NCI-H1930 (cell line): ENCODE measurements at regions not wholly inside any gene's neighbourhood (a gene's known extent, or its start where the extent isn't known, plus 50 kb on each side); places are given as distances from the start of the nearest gene placed in this dataset.
"Not testable (repeated sequence)": the region's sequence is repeated elsewhere in the genome, so short reads cannot be mapped to it uniquely, and the experiment has no call there.

Experiments
- DNase-seq, 2 experiments: peaks; one replicate each; lab custom pipeline; 2025; lab: John Stamatoyannopoulos, UW

DNA sequence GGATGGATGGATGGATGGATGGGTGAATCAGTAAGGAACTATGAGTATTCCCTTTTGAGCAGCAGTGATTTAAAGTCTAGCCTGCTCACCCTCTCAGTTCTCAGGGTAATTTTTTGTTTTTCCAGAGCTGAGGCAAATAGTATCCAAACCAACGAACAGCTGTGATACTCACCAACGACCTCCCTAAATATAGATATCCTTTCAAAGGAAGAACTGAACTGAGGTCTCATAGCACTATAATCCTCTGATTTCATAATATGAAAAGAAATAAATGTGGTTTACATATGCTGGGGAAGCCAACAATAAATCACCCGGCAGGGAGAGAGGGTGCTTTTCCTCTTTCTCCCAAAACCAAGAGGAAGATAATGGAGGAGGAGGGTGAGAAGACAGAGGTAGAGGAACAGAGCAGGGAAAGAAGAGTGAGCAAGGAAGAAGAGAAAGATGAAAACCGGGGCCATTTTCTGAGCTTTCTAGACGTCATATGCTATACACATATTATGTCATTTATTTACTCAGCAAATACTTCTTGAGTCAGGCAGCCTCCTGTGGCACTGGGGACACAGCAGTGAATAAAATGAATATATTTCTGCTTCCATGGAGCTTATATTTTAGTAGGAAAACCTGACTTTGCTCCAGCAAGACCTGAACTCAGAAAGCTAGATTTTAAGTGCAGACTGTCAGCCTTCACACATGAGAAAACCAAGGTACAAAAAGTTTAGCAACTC is 710.7 kb upstream of the TBX3 start:
- no peak for DNase-seq

DNA sequence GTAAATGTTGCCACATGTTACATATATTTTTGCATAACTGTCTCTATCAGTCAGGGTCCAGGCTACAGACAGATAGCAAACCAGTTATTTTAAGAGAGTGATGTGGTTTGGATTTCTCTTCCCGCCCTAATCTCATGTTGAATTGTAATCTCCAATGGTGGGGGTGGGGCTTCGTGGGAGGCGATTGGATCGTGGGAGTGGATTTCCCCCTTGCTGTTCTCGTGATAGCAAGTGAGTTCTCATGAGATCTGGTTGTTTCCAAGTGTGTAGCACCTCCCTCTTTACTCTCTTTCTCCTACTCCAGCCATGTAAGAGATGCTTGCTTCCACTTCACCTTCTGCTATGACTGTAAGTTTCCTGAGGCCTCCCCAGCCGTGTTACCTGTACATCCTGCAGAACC is 704.2 kb upstream of the TBX3 start:
- DNase-seq: no peak

DNA sequence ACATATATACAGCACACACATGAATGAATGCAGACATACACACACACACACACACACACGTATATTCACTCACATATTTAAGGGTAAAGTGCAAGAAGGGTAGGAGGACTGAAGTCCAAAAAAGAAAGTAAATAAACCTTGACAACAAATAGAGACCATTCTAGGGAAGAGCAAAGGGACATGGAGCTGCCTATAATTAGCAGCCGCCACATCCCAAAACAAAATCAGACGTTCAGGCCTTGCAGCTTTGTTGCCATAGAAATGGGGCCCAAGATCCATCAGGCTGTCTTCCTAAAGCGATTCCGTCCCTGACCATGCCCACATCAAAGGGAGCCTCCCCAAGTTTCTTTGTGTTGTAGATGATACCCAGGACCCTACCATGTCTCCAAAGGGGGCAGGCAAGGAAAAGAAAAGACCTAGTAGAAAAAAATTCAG is 703.5 kb upstream of the TBX3 start:
- no peak for DNase-seq

DNA sequence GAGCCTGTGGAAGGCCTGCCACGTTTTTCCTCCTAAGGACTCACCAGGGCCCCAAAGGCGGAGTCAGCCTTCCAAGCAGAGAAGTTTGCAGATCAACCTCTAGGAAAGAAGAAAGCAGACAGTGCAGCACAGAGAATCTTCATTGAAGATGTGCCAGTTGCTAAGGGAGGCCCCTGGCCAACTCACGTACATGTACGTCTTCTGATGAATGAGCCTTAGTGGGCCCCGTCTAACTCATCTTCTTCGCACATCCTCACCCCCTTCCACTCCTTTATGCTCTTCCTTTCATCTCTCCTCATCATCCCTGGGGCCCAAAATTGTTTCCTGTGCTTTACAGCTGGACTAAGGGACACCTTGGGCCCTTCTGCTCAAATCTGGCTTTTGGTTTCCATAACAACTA is 703.0 kb upstream of the TBX3 start:
- no peak for DNase-seq

DNA sequence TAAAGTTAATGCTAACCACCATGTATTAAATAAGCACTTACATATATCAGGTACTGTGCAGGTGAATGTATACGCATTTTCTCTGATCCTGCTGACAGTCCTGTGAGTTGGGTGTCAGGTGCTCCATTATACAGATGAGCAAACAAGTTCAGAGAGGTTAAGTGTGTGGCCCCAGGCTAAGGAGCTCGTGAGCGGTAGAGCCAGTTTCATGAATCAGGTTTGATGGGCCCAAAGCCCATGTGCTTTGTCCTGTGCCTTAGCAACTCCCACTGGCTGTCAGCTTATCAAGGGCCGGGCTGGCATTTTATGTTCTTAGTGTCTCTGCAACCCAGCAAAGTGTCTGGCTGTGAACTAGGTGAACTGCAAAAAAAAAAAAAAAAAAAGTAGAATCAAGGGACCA is 701.2 kb upstream of the TBX3 start:
- DNase-seq: no peak

DNA sequence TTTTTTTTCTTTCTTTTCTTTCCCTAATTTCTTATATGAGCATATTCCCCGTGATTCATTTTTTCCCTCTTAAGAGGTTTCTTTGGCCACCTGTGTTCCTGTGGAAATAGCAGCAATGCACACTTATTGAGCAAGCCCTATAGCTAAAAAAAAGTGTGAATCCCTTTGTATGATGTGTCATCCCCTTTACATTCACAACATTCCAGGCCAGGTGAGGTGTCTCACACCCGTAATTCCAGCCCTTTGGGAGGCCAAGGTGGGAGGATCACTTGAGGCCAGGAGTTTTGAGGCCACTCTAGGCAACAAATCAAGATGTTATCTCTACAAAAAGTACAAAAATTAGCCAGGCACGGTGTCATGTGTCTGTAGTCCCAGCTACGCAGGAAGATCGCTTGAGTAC is 700.4 kb upstream of the TBX3 start:
- no peak for DNase-seq

DNA sequence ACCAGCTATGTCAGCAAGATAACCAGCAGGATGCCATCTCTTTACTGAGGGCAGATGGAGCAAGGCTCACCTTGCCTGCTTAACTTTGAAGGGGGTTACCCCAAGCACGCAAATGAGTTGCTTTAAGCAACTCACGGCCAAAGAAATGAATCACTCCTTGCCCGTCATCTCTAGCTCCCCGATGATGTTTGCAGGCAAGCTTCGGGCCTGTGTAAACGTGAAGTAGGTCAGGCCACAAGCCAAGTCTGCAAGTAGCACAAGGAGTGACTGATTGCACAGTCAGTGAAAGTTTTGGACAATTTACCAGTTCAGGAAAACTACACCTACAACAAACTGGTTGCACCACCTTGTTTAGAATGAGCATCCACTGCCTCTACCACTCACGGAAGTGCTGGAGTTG is 699.7 kb upstream of the TBX3 start:
- no peak for DNase-seq

DNA sequence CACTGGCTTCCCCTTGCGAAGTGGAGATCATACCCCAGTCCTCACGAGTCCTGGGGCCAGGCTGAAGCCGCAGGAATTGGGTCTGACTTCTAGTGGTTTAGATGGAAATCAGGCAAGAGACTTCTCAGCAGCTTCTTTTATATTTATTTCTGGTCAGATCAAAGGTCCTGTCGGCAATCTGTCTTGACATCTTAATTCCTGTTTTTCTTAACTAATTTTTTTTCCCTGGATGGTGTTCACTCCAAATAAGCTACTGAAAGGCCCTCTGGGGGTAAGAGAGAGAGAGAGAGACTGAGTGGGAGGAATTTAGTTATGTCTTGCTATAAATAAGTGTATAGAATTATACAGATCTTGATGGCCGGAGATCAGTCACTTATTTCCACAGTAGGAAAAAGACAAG is 698.7 kb upstream of the TBX3 start:
- DNase-seq: no peak

DNA sequence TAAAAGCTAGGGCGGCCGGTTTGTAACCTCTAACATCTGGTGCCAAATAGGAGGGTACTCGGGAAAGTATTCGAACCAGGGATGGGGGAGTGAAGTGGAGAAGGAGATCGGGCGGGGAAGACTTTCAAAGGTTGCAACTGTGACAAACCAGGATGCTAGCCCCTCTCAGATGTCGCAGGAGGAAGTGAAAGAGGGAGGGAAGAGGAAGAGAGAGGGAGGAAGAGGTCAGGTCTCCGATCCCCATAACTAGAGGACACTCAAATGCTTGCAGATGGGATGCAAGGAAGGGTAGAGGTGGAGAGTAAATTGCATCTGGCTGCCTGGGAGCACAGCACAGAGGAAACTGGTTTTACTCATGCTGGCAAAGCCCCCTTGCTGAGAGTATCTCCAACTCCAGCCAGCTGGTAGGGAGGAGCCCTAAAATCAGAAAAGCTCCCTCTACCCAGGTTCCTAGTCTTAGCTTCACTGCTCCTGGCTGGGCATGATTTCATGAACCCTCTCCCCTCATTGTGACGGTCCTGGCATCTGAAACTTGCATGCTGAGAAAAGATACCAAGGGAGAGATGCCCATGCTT is 696.7 kb upstream of the TBX3 start:
- no peak for DNase-seq

DNA sequence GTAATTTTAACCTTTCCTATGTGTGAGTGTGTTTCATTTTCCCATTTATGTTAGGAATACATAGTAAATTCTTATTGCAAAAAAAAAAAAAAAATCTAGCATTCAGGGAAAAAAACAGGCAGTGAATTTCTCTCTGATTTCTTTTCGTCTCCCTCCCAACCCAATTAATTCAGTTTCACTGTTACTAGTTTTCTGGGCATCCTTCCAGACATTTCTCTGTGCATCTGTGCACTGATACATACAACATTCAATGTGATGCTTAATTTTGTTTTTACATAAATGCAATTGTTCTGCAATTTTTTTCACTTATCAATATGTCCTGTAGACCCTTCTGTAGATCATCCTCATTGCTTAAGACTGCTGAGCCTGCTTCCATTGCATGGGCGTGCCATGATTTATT is 694.3 kb upstream of the TBX3 start:
- DNase-seq: no peak

DNA sequence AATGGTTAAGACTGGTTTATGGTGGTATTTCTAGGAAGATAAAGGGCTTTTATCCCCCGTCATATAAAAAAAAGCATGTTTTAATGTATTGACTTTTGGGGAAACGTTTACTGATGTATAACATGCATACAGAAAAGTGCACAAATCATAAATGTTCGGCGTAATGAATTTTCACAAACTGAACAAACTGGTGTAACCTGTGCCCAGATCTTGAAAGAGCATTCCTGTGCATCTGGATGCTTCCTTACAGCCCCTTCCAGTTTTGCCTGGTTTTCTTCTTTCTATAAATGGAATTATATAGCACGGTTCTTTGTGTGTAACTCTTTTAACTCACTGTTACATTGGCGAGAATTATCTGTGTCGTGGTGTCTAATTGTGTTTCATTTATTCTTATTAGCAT is 693.8 kb upstream of the TBX3 start:
- DNase-seq: no peak

DNA sequence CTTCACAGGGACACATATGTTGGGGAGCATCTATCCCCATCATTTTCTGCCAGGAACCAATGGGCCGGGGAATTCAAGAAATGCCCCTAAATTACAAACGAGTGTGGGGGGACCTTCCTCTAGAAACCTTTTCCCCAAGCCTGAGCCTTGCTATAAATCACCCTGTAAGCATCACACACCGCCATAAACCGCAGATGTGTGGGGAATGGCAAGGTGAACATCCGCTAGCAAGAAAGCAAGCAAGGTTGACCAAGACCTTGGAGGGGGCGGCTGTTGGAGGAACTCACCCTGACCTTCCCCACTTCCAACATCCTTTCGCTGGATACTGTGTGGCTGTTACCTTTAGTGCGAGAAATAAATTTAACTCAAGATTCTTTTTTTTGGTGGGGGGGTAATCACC is 693.3 kb upstream of the TBX3 start:
- DNase-seq: no peak

DNA sequence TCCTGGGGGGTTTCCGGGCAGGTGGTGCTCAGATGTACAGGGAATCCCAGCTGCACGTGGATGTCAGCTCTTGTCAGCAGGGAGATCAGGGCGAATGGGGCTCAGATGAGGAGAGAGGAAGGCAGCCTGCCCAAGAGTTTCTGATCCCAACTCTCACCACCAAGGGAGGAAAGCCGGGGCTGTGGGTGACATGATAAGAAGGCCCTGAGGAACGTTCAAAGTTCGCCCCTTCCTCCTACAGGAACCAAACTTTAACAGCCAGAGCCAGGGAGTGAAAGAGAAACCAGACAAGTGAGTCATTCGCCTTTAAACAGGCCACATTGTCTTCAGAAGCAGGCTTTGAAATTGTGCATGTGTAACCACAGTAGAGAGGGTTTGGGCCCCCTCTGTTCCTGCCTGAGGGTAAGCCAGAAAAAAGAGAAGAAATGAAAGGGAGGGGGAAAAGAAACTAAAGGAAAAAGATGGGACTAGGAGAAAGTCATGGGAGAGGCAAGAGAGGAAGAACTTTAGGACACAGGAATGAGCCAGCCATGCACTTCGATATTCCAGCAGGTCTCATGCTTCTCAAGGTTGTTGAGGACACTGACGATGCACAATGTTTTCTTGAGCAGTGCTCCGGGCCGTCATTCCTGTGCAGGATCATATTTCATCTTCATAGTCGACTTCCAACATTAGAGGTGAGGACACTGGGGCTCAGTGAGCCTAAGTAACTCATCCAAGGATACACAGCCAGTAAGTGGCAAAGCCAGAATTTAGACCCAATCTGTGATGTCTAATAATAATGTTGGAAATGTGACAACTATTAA is 691.4 kb upstream of the TBX3 start:
- no peak for DNase-seq

DNA sequence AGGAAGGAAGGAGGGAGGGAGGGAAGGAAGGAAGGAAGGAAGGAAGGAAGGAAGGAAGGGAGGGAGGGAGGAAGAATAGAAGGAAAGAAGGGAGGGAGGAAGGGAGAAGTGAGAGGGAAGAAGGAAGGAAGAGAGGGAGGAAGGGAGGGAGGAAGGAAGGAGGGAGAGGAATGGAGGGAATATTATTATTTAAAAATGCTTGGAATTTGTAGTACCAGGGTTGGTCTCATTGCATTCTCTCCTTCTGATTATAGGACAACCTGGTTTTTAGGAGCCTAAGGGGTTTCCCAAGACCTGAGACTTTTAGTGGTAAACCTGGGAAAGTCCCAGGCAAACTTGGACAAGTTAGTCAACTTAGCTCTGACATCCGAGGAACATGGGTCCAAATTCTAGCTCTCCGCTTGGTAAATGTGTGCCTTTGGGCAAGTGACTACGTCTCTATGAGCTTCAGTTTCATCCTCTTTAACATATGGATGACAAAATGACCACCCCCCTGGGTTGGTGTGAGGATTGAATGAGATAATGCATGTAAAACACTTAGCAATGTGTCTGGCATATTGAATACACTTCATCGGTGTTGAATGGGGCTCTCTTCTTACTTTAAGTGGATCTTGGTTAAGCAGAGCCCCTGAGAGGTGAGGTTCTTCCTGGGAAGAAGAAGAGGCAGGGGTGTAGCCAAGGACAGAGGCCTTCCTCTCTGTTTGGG is 690.7 kb upstream of the TBX3 start:
- no peak for DNase-seq

DNA sequence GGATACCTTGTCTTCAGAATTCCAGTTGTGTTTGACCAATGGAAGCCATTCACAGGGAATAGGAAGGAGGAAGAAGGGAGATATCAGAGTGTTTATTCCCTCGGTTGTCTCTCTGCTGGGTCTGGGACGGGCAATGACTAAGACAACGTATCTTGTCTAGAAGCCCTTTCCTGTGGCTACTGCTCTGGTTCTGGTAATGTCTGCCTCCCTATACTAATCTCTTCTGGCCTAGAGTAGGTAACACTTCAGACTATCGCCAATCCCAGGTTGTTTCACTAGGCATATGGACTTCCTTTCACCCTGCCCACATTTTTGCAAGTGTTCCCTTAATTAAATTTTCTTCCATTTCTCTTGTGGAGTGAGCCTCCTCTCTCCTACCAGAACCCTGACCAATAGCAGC is 687.7 kb upstream of the TBX3 start:
- no peak for DNase-seq

DNA sequence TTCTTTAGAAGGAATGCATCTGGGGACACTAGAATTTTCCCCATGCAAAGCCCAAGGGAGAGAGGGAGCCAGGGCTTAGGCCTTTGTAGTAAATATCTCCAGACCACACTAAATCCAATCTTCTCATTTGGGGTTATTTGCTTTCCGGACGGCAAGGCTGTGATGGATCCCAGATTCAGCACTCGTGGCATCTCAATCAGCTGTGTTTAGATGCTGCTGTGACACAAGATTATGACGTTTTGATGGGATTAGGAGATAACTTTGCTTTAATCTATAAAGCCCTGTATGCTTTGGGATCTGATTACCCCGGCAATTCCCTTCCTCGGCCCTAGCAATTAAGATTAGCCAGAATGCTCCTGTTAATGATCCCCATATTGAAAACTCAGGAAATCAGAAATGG is 686.7 kb upstream of the TBX3 start:
- no peak for DNase-seq

DNA sequence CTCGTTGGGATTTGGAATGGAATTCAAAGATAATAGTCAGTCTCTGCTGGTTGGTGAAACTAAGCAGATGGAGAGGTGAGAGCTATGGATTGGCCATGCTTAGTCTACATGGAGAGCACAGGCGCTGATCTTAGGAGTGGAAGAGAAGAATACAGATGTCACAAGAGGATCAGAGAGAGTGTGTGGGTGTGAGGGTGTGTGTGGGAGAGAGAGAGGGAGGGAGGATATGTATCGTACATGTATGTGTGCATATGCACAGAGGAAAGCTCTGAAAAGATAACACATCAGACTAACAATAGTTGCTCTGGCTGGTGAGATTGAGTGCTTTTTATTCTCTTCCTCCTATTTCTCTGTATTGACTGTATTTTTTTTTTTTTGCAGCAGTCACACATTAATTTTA is 686.2 kb upstream of the TBX3 start:
- no peak for DNase-seq

DNA sequence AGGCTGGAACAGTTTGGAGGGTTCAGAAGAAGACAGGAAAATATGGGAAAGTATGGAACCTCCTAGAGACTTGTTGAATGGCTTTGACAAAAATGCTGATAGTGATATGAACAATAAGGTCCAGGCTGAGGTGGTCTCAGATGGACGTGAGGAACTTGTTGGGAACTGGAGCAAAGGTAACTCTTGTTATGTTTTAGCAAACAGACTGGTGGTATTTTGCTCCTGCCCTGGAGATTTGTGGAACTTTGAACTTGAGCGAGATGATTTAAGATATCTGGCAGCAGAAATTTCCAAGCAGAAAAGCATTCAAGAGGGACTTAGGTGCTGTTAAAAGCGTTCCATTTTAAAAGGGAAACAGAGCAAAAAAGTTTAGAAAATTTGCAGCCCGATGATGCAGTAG is 682.3 kb upstream of the TBX3 start:
- DNase-seq: not testable (repeated sequence)

DNA sequence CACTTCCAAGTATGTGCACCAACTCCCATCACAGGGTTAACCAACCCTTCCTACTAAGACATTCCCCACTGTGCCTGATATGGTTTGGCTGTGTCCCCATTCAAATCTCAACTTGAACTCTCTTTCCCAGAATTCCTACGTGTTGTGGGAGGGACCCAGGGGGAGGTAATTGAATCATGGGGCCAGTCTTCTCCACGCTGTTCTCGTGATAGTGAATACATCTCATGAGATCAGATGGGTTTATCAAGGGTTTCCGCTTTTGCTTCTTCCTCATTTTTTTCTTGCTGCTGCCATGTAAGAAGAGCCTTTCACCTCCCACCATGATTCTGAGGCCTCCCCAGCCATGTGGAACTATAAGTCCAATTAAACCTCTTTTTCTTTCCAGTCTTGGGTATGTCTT is 681.8 kb upstream of the TBX3 start:
- DNase-seq: not testable (repeated sequence)

DNA sequence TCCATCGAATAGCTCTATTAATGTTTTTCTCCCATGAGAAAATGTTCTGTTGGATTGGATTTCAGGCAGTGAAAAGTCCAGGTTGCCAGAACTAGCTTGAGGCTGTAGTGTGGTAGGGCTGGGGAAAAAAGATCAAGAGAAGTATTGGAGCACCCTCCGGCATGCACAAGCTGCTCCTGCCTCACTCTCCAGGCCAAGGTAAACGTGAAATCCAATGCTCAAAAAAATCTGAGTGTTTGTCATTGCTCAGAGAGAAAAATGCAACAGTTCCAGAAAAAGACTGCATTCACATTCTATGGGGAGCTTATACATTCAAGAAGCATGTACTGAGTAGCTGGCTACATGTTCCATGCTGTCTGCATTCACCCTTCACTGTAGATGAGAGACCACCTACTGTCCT is 680.9 kb upstream of the TBX3 start:
- DNase-seq: no peak

DNA sequence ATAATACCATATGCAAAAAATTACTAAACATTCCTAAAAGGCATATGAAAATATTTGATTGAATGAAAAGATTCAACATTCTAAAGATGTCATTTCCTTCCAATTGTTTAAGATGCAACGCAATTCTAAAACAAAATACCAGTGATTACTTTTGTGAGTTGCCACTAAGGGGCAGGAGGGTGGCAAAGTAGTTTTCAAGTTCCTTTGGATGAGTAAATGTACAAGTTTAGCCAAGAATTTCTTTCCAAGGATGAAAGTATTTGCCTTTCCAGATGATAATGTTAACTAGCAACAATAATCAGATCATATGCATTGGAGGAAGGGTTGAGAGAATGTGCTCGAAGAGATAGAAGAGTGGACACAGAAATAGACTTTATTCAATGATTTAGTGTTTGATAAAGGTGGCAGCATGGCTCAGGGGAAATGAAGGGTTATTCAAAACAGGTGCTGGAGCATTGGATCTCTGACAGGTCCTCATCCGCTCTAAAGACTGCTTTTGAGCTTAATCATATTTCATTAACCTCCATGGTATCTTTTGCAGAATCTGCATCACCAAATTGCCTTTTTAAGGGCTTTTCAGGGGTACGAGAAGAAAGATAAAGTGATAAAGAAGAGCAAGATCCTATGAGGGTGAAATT is 678.5 kb upstream of the TBX3 start:
- no peak for DNase-seq

DNA sequence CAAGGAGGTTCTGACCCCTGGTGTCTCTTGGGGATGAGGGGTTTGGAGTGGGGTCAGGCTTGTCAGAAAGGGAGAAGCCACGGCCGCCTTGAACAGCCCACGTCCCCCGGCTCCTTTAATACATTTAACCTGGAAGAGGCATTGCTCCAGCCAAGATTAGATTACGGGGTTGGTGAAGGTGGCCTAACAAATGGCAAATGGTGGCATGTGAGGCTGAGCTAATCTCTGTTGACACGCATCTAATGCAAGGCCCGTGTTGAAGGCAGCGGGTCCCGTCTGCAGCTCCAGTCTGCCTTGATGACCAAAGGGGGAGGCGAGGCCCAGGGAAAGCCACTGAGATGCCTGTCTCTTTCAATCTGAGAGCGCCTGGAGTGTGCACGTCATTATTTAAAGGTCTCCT is 673.7 kb upstream of the TBX3 start:
- no peak for DNase-seq
